ENCODE measurements at regions not wholly inside any gene's neighbourhood (a gene's known extent, or its start where the extent isn't known, plus 50 kb on each side); places are given as distances from the start of the nearest gene placed in this dataset.

- DNase-seq (ENCODE audit: low read depth): no peak
- Histone ChIP-seq H3K27me3 (ENCODE audit: control insufficient read depth, insufficient read depth, low read length) (no peaks in the 10 kb centered on the region), H3K36me3 (ENCODE audit: control insufficient read depth, insufficient read depth, low read length) (no peaks in the 10 kb centered on the region), H3K4me3 (ENCODE audit: low read depth, low read length) (no peak overlapping the region)
- no peak for TF ChIP-seq CTCF (IDR thresholded peaks at IDR 0.05; ENCODE audit: insufficient read depth, low read length, poor library complexity, severe bottlenecking)
Observed at GRCh38 chr2:136363470-136363869, 245.5 kb upstream of the CXCR4 start.

GRCh38 chr2:136362676-136363390 lies 244.9 kb upstream of the CXCR4 start:
- no peak for DNase-seq (ENCODE audit: low read depth)
- Histone ChIP-seq H3K36me3 (ENCODE audit: control insufficient read depth, insufficient read depth, low read length) (no peaks in the 10 kb centered on the region), H3K4me3 (ENCODE audit: low read depth, low read length) (no peak overlapping the region), H3K27me3 (ENCODE audit: control insufficient read depth, insufficient read depth, low read length) (no peaks in the 10 kb centered on the region)
- TF ChIP-seq CTCF (IDR thresholded peaks at IDR 0.05; ENCODE audit: insufficient read depth, low read length, poor library complexity, severe bottlenecking): no peak

- TF ChIP-seq CTCF (IDR thresholded peaks at IDR 0.05; ENCODE audit: insufficient read depth, low read length, poor library complexity, severe bottlenecking): no peak
- DNase-seq (ENCODE audit: low read depth): no peak
- Histone ChIP-seq H3K36me3 (ENCODE audit: control insufficient read depth, insufficient read depth, low read length) (no peaks in the 10 kb centered on the region), H3K27me3 (ENCODE audit: control insufficient read depth, insufficient read depth, low read length) (no peaks in the 10 kb centered on the region), H3K4me3 (ENCODE audit: low read depth, low read length) (no peak overlapping the region)
Observed at GRCh38 chr2:136361521-136361920, 243.6 kb upstream of the CXCR4 start.

GRCh38 chr2:136360790-136361189 lies 242.8 kb upstream of the CXCR4 start:
- DNase-seq (ENCODE audit: low read depth): no peak
- Histone ChIP-seq H3K4me3 (ENCODE audit: low read depth, low read length) (no peak overlapping the region), H3K36me3 (ENCODE audit: control insufficient read depth, insufficient read depth, low read length) (no peaks in the 10 kb centered on the region), H3K27me3 (ENCODE audit: control insufficient read depth, insufficient read depth, low read length) (no peaks in the 10 kb centered on the region)
- no peak for TF ChIP-seq CTCF (IDR thresholded peaks at IDR 0.05; ENCODE audit: insufficient read depth, low read length, poor library complexity, severe bottlenecking)

GRCh38 chr2:136359121-136359965 lies 241.4 kb upstream of the CXCR4 start:
- Histone ChIP-seq H3K4me3 (ENCODE audit: low read depth, low read length) (no peak overlapping the region), H3K27me3 (ENCODE audit: control insufficient read depth, insufficient read depth, low read length) (no peaks in the 10 kb centered on the region), H3K36me3 (ENCODE audit: control insufficient read depth, insufficient read depth, low read length) (no peaks in the 10 kb centered on the region)
- no peak for TF ChIP-seq CTCF (IDR thresholded peaks at IDR 0.05; ENCODE audit: insufficient read depth, low read length, poor library complexity, severe bottlenecking)
- no peak for DNase-seq (ENCODE audit: low read depth)

Data from kidney epithelial cell (primary cell).